CD14-positive monocyte (primary cell): ENCODE measurements at regions not wholly inside any gene's neighbourhood (a gene's known extent, or its start where the extent isn't known, plus 50 kb on each side); places are given as distances from the start of the nearest gene placed in this dataset.

Source experiments
- DNase-seq, 3 donors: peaks; one replicate each; pipeline ENCODE4 v3.0.0-alpha.2; 2011 to 2022
- H2AFZ ChIP-seq: 2 replicates; pipeline ENCODE4 v1.6.0; 2012; ENCODE audit warnings: mild to moderate bottlenecking, low read depth, low read length, inconsistent platforms; ENCODE audit not compliant: insufficient read depth, poor library complexity, severe bottlenecking
- H3K27ac ChIP-seq, 2 donors: 1 replicate in 1 of 2; 2 replicates in 1 of 2; pipeline ENCODE4 v1.5.1; 2012 to 2013; ENCODE audit warnings: low read length in 2 of 2, control low read depth in 1 of 2, inconsistent platforms in 1 of 2, low read depth in 1 of 2, mild to moderate bottlenecking in 1 of 2
- H3K27me3 ChIP-seq, 2 donors: one replicate each; pipeline versions ENCODE4 v1.6.0 to v1.6.1; 2011 to 2013; ENCODE audit warnings: low read length in 2 of 2; ENCODE audit not compliant: control insufficient read depth in 2 of 2, insufficient read depth in 2 of 2
- H3K36me3 ChIP-seq, 2 donors: replicated peaks in 1 of 2; 1 replicate in 1 of 2; 2 replicates in 1 of 2; pipeline versions ENCODE4 v1.5.1 to v1.6.1; 2012 to 2013; ENCODE audit warnings: low read length in 2 of 2, control low read depth in 1 of 2, inconsistent platforms in 1 of 2, mild to moderate bottlenecking in 1 of 2; ENCODE audit not compliant: insufficient read depth in 2 of 2, control insufficient read depth in 1 of 2
- H3K4me1 ChIP-seq, 2 donors: 1 replicate in 1 of 2; 2 replicates in 1 of 2; pipeline versions ENCODE4 v1.5.1 to v1.6.1; 2012 to 2013; ENCODE audit warnings: low read length in 2 of 2, control low read depth in 1 of 2, inconsistent platforms in 1 of 2, mild to moderate bottlenecking in 1 of 2, moderate library complexity in 1 of 2; ENCODE audit not compliant: insufficient read depth in 2 of 2, control insufficient read depth in 1 of 2
- H3K4me2 ChIP-seq: replicated peaks from 2 replicates; pipeline ENCODE3; 2012; ENCODE audit warnings: low read length, moderate library complexity, mild to moderate bottlenecking; ENCODE audit not compliant: poor library complexity, severe bottlenecking; ENCODE audit errors: extremely low read depth
- H3K4me3 ChIP-seq, 3 experiments: fragments of 200-600 bp in 1 of 3; sonication (generic) in 1 of 3; replicated peaks in 1 of 3; 1 replicate in 2 of 3; 2 replicates in 1 of 3; pipeline ENCODE4 v1.5.1; 2011 to 2013; ENCODE audit warnings: low read length in 3 of 3, mild to moderate bottlenecking in 3 of 3, control low read depth in 2 of 3, low read depth in 2 of 3, inconsistent platforms in 1 of 3, moderate library complexity in 1 of 3
- H3K79me2 ChIP-seq: 2 replicates; pipeline ENCODE4 v1.6.0; 2012; ENCODE audit warnings: mild to moderate bottlenecking, control low read depth, inconsistent platforms, low read length, moderate library complexity; ENCODE audit not compliant: insufficient read depth
- H3K9ac ChIP-seq: 2 replicates; pipeline ENCODE4 v1.6.0; 2017; ENCODE audit warnings: low read length, mild to moderate bottlenecking; ENCODE audit not compliant: insufficient read depth, poor library complexity, severe bottlenecking
- H3K9me3 ChIP-seq, 2 donors: replicated peaks in 1 of 2; 1 replicate in 1 of 2; 2 replicates in 1 of 2; pipeline versions ENCODE4 v1.5.1 to v1.6.1; 2012 to 2013; ENCODE audit warnings: low read length in 2 of 2, control low read depth in 1 of 2; ENCODE audit not compliant: control insufficient read depth in 1 of 2, insufficient read depth in 1 of 2
- H4K20me1 ChIP-seq: 2 replicates; pipeline ENCODE4 v1.6.0; 2012; ENCODE audit warnings: mild to moderate bottlenecking, low read length, control low read depth, moderate library complexity; ENCODE audit not compliant: insufficient read depth
- H3K27ac Mint-ChIP-seq, 7 donors: one replicate each; pipeline ENCODE4 v1.8.0; 2020; ENCODE audit warnings: mild to moderate bottlenecking in 7 of 7, mixed read lengths in 7 of 7, moderate library complexity in 6 of 7, inconsistent platforms in 2 of 7
- H3K27me3 Mint-ChIP-seq, 3 donors: one replicate each; pipeline ENCODE4 v1.8.0; 2021 to 2022; ENCODE audit warnings: low read depth in 3 of 3, mild to moderate bottlenecking in 3 of 3, mixed read lengths in 3 of 3, moderate library complexity in 3 of 3, inconsistent platforms in 1 of 3
- H3K36me3 Mint-ChIP-seq, 2 donors: one replicate each; pipeline ENCODE4 v1.8.0; 2020; ENCODE audit warnings: mixed read lengths in 2 of 2, inconsistent platforms in 1 of 2, mild to moderate bottlenecking in 1 of 2
- H3K4me1 Mint-ChIP-seq: one replicate; pipeline ENCODE4 v1.8.0; 2020; ENCODE audit warnings: mild to moderate bottlenecking, mixed read lengths
- H3K4me3 Mint-ChIP-seq, 2 donors: one replicate each; pipeline ENCODE4 v1.8.0; 2020; ENCODE audit warnings: mild to moderate bottlenecking in 2 of 2, mixed read lengths in 2 of 2, moderate library complexity in 1 of 2
- H3K9me3 Mint-ChIP-seq, 7 donors: one replicate each; pipeline ENCODE4 v1.8.0; 2020 to 2022; ENCODE audit warnings: mixed read lengths in 7 of 7, mild to moderate bottlenecking in 6 of 7, moderate library complexity in 6 of 7, inconsistent platforms in 2 of 7
- WGBS: methylation state at CpG from one replicate; pipeline ENCODE4 v1.1.5; 2013; ENCODE audit warnings: missing lambda C conversion rate; ENCODE audit not compliant: insufficient coverage; 5-methylcytosine and 5-hydroxymethylcytosine counted together
- intact Hi-C, 2 donors: fragments of 100-400 bp; cut with micrococcal nuclease; formaldehyde crosslinking; loops; one replicate each; pipeline versions ENCODE4 v1.15.0 to v1.15.1; 2023
- TF ChIP-seq, protein P1 (sequence below): fragments of 200-600 bp; IDR thresholded peaks from one replicate; pipeline ENCODE4 v1.8.0; 2022; ENCODE audit warnings: antibody characterized with exemption, mild to moderate bottlenecking

DNA sequence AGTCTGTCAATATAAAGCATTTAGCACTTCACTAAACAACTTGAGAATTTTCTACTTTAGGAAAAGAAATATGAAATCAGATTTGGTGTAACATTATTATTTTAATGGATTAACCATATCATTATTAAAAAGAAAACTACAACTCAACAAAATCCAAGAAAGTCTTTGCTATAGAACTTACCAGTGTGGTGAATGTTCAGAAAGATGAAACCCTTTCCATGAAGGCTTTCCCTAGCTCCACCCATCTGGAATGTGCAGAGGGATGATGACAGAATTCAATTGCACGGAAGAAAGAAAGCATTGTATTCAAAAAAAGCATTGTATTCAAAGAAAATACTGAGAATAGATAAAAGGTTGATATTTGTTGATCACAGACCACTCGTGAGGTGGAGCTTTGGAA, 328.6 kb upstream of the NUDT12 start:
- WGBS, result no CpG with 5 or more reads among the region's 2 CpGs
- Histone ChIP-seq H3K9ac (no peak overlapping the region), H3K9me3 (peaks cover 3 to 4% of the 10 kb centered on the region in 2 donors), H3K4me1 (no peaks in the 10 kb centered on the region), H3K27ac (no peak overlapping the region), H2AFZ (no peak overlapping the region), H3K4me3 (no peak overlapping the region), H4K20me1 (no peaks in the 10 kb centered on the region), H3K79me2 (no peaks in the 10 kb centered on the region), H3K4me2 (no peak overlapping the region), H3K36me3 (no peaks in the 10 kb centered on the region), H3K27me3 (no peaks in the 10 kb centered on the region)
- Mint-ChIP-seq H3K36me3 (no peaks in the 10 kb centered on the region), H3K4me3 (no peak overlapping the region), H3K9me3 (peaks cover 0 to 6% (median 2%) of the 10 kb centered on the region in 7 donors), H3K4me1 (no peaks in the 10 kb centered on the region), H3K27ac (no peak overlapping the region), H3K27me3 (no peaks in the 10 kb centered on the region)
- DNase-seq, result no peak
- TF ChIP-seq, protein P1, sequence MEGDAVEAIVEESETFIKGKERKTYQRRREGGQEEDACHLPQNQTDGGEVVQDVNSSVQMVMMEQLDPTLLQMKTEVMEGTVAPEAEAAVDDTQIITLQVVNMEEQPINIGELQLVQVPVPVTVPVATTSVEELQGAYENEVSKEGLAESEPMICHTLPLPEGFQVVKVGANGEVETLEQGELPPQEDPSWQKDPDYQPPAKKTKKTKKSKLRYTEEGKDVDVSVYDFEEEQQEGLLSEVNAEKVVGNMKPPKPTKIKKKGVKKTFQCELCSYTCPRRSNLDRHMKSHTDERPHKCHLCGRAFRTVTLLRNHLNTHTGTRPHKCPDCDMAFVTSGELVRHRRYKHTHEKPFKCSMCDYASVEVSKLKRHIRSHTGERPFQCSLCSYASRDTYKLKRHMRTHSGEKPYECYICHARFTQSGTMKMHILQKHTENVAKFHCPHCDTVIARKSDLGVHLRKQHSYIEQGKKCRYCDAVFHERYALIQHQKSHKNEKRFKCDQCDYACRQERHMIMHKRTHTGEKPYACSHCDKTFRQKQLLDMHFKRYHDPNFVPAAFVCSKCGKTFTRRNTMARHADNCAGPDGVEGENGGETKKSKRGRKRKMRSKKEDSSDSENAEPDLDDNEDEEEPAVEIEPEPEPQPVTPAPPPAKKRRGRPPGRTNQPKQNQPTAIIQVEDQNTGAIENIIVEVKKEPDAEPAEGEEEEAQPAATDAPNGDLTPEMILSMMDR, result no peak
- intact Hi-C loops, result no loop called here

DNA sequence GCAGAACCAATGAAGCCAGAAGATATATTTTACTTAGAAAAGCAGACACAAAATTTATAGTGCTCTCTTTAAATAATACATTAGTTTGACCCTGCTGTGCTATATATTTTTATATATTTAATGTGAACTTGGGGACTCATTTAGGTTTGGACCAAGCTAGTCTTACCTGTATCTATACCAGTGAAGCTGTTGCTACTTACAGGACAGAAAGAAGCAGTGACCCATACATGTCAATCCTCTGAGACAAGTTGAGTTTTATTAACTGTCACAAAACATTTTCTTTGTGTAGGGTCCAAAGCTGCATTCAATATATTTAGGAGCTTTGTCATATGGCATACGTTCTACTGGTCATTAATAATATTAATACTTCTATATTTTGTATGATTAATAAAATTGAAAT, 327.7 kb upstream of the NUDT12 start:
- Histone ChIP-seq H3K36me3 (no peaks in the 10 kb centered on the region), H3K27me3 (no peaks in the 10 kb centered on the region), H4K20me1 (no peaks in the 10 kb centered on the region), H3K4me1 (no peaks in the 10 kb centered on the region), H3K4me2 (no peak overlapping the region), H2AFZ (no peak overlapping the region), H3K27ac (no peak overlapping the region), H3K79me2 (no peaks in the 10 kb centered on the region), H3K9ac (no peak overlapping the region), H3K4me3 (no peak overlapping the region), H3K9me3 (peaks cover 3 to 4% of the 10 kb centered on the region in 2 donors)
- TF ChIP-seq, protein P1, result no peak
- DNase-seq, result no peak
- no CpG with 5 or more reads among the region's 1 CpG for WGBS
- Mint-ChIP-seq H3K4me1 (no peaks in the 10 kb centered on the region), H3K27ac (no peak overlapping the region), H3K27me3 (no peaks in the 10 kb centered on the region), H3K4me3 (no peak overlapping the region), H3K36me3 (no peaks in the 10 kb centered on the region), H3K9me3 (peaks cover 0 to 6% (median 2%) of the 10 kb centered on the region in 7 donors)
- intact Hi-C loops, result no loop called here
